ENCODE measurements at regions not wholly inside any gene's neighbourhood (a gene's known extent, or its start where the extent isn't known, plus 50 kb on each side); places are given as distances from the start of the nearest gene placed in this dataset.

DNA sequence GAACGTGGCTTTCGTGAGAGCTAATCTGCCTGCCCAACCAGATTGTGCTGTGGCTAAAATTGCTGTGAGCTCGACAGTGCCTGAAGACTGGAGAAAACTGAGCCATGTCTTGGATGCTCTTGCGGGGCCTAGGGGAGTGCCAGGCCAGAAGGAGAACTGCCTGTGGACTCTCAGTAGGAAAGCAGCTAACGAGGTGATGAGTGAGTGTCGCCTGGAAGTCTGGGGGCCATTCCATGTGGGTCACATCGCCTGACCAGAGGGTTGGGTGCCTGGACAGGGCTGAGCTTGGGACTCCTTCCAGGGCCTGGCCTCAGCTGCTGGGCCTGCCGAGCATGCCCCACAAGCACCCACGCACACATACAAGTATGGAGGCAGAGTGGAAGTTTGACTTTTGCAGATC lies 166.5 kb downstream of the VEGFA start:
- Histone ChIP-seq H3K36me3 (no peaks in the 10 kb centered on the region), H3K27ac (no peak overlapping the region), H3K4me1 (peaks cover 0 to 9% of the 10 kb centered on the region in 2 donors), H3K27me3 (no peaks in the 10 kb centered on the region), H3K4me3 (no peak overlapping the region), H3K9me3 (no peaks in the 10 kb centered on the region)
- no peak for DNase-seq (ENCODE audit: low spot score)
- TF ChIP-seq, protein P1, sequence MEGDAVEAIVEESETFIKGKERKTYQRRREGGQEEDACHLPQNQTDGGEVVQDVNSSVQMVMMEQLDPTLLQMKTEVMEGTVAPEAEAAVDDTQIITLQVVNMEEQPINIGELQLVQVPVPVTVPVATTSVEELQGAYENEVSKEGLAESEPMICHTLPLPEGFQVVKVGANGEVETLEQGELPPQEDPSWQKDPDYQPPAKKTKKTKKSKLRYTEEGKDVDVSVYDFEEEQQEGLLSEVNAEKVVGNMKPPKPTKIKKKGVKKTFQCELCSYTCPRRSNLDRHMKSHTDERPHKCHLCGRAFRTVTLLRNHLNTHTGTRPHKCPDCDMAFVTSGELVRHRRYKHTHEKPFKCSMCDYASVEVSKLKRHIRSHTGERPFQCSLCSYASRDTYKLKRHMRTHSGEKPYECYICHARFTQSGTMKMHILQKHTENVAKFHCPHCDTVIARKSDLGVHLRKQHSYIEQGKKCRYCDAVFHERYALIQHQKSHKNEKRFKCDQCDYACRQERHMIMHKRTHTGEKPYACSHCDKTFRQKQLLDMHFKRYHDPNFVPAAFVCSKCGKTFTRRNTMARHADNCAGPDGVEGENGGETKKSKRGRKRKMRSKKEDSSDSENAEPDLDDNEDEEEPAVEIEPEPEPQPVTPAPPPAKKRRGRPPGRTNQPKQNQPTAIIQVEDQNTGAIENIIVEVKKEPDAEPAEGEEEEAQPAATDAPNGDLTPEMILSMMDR (IDR thresholded peaks at IDR 0.05), result no peak

DNA sequence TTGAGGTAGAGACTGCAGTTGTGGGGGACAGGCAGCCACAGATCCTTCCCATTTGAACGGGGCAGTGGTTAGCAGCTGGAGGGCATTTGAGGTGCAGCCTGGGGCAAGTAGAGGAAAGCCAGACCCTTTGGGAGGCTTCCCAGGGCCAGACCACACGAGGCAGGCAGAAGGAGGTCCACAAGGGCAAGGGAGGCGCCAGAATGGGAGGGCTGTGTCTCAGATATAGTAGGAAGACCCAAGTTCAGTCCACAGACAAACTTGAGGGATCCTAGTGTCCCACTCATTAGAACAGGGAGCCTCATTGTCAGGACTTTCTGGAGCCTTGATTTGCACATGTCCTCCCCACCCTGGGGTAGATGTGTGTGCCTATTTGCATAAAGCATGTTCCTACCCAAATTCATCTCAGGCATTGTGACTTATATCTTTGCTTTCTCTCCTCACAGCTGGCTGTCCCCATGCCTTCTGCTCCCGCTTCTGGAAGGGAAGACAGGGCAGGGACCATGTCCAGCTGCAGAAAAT lies 166.0 kb downstream of the VEGFA start:
- no peaks in the 10 kb centered on the region for H3K36me3 ChIP-seq
- no peak overlapping the region for H3K27ac ChIP-seq
- TF ChIP-seq, protein P1 (IDR thresholded peaks at IDR 0.05), result no peak
- H3K4me3 ChIP-seq, result no peak overlapping the region
- H3K27me3 ChIP-seq, result no peaks in the 10 kb centered on the region
- DNase-seq (ENCODE audit: low spot score), result no peak
- H3K4me1 ChIP-seq, result peaks cover 0 to 9% of the 10 kb centered on the region in 2 donors
- no peaks in the 10 kb centered on the region for H3K9me3 ChIP-seq

DNA sequence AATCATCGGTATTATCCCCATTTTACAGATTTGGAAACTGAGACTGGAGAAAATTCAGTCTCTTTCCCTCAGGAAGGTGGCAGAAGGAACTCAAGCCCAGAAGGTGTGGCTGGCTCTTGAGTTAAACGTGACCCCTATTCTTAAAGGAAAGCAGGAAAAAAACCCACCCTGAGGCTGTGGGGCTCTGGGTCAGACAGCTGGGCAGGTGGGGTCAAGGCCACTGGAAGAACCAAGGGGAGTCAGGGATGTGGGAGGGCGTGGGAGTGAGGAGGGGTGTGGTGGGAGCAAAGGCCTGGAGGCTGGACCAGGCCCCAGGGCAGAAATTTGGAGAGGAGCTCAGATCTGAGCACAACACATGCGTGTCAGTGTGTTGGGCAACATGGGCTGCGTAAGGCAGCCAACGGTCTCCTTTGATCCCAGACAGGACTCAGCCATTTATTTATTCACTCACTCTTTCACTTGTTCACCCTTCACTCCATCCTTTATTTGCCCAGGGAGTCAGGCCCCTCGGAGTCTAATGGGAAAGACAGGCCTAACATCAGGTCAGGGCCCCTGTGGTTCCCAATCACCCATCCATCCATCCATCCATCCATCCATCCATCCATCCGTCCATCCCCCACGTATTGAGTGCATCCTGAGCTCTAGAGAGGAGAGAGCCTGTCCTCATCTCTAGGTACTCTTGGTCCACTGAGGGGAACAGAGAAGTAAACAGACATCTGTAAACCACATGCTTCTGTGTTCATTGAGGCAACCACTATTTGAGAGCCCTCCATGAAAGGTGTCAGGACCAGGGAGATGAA lies 165.0 kb downstream of the VEGFA start:
- Histone ChIP-seq H3K27me3 (no peaks in the 10 kb centered on the region), H3K4me1 (peaks cover 0 to 9% of the 10 kb centered on the region in 2 donors), H3K36me3 (no peaks in the 10 kb centered on the region), H3K27ac (no peak overlapping the region), H3K4me3 (no peak overlapping the region), H3K9me3 (no peaks in the 10 kb centered on the region)
- TF ChIP-seq, protein P1 (IDR thresholded peaks at IDR 0.05), result no peak
- DNase-seq (ENCODE audit: low spot score), result no peak

DNA sequence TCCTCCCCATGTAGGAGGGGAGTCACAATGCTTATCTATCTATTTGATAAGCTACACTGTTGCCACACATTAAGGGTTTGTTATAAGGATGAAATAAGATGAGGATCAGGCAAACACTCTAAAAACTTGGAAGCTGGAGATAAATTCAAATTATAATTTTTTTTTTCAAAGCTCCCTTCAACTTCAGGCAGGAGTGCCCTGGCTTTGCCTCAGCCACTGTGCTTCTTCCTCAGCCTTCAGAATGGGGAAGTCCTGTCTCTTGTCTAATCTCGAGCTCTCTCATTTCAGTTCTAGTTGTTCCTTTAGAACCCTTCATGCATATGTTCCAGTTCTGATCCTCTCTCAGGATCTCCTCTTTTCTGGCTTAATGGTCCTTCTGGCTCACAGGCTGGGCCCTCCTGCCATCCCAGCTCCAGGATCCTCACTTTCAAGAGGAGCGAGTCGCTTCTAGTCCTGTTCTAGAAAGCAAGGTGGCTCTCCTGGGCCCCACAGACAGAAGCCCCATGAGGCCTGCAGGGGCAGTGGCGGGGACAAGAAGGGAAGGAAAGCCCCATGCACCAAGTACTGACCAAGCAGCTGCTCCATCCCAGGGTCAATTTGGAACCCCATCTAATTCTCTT lies 164.3 kb downstream of the VEGFA start:
- no peak for DNase-seq (ENCODE audit: low spot score)
- Histone ChIP-seq H3K27me3 (no peaks in the 10 kb centered on the region), H3K36me3 (no peaks in the 10 kb centered on the region), H3K4me3 (no peak overlapping the region), H3K9me3 (no peaks in the 10 kb centered on the region), H3K27ac (no peak overlapping the region), H3K4me1 (peaks cover 0 to 9% of the 10 kb centered on the region in 2 donors)
- TF ChIP-seq, protein P1 (IDR thresholded peaks at IDR 0.05), result no peak

DNA sequence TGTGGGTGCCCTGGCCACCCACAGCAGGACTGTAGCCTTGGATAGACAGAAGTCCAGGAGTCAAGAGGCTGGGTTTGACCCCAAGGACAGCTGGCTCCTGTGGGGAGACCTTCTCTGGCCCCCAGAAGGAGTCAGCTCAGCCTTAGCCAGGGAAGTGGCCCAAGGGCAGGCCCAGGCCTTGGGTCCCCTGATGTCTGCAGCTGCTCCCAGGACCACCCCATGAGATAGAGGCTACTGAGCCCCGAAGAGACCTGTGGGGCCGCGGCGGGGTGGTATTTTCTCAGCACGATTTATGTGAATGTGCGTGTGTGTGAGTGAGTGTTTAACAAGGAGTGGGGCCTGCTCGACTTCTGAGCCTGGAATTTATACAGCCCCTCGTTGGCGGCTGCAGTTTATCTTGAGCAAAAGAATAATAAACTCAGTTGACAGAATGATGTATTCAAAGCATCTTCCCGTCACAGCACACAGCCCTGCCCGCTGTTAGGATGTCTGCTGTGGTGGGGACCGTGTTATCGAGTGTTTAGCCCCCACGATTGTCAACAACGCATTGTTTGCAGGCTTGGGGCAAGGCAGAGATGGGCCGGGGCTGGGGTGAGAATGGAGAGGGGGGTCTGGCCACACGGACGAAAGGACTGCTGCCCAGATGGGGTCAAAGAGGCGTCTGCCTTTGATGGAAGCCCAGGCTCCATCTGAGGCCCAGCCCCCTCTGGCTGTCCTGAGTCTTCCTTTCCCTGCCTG lies 163.3 kb downstream of the VEGFA start:
- H3K27ac ChIP-seq, result no peak overlapping the region

More for the DNA sequence above, 163.3 kb downstream of the VEGFA start:
- TF ChIP-seq, protein P1 (IDR thresholded peaks at IDR 0.05), result no peak
- H3K4me3 ChIP-seq, result no peak overlapping the region
- peaks cover 0 to 9% of the 10 kb centered on the region in 2 donors for H3K4me1 ChIP-seq
- no peaks in the 10 kb centered on the region for H3K27me3 ChIP-seq
- no peaks in the 10 kb centered on the region for H3K9me3 ChIP-seq
- H3K36me3 ChIP-seq, result no peaks in the 10 kb centered on the region
- no peak for DNase-seq (ENCODE audit: low spot score)
